ENCODE measurements at regions not wholly inside any gene's neighbourhood (a gene's known extent, or its start where the extent isn't known, plus 50 kb on each side); places are given as distances from the start of the nearest gene placed in this dataset.

GRCh38 chr18:10387399-10387798, 67.0 kb upstream of the APCDD1 start:
- Histone ChIP-seq H3K4me3 (no peak overlapping the region), H3K36me3 (ENCODE audit: low read depth) (no peaks in the 10 kb centered on the region), H3K4me1 (ENCODE audit: low read depth) (no peaks in the 10 kb centered on the region), H3K9me3 (no peaks in the 10 kb centered on the region)
- ATAC-seq, result no peak
- TF ChIP-seq CTCF (IDR thresholded peaks at IDR 0.05), result no peak
- DNase-seq, result no peak
- intact Hi-C loops (cut with DNase I, micrococcal nuclease), result no loop called here

GRCh38 chr18:10388373-10388772, 66.1 kb upstream of the APCDD1 start:
- TF ChIP-seq CTCF (IDR thresholded peaks at IDR 0.05), result no peak
- no peaks in the 10 kb centered on the region for H3K4me1 ChIP-seq (ENCODE audit: low read depth)
- H3K4me3 ChIP-seq, result no peak overlapping the region
- H3K9me3 ChIP-seq, result no peaks in the 10 kb centered on the region
- H3K36me3 ChIP-seq (ENCODE audit: low read depth), result no peaks in the 10 kb centered on the region
- intact Hi-C loops (cut with DNase I, micrococcal nuclease), result no loop called here
- no peak for ATAC-seq
- DNase-seq, result no peak

- ATAC-seq, result no peak
- intact Hi-C loops (cut with DNase I, micrococcal nuclease), result no loop called here
Measured at GRCh38 chr18:10391506-10391905, 62.9 kb upstream of the APCDD1 start.

GRCh38 chr18:10397004-10397403, 57.4 kb upstream of the APCDD1 start:
- DNase-seq (no peak), ATAC-seq (no peak)
- no peak for TF ChIP-seq CTCF (IDR thresholded peaks at IDR 0.05)
- no peak overlapping the region for H3K4me3 ChIP-seq
- no peaks in the 10 kb centered on the region for H3K36me3 ChIP-seq (ENCODE audit: low read depth)
- no peaks in the 10 kb centered on the region for H3K4me1 ChIP-seq (ENCODE audit: low read depth)
- intact Hi-C loops (cut with DNase I, micrococcal nuclease), result no loop called here
- H3K9me3 ChIP-seq, result no peaks in the 10 kb centered on the region

More at GRCh38 chr18:10391506-10391905, 62.9 kb upstream of the APCDD1 start:
- no peaks in the 10 kb centered on the region for H3K36me3 ChIP-seq (ENCODE audit: low read depth)
- no peaks in the 10 kb centered on the region for H3K9me3 ChIP-seq
- no peak overlapping the region for H3K4me3 ChIP-seq
- no peak for TF ChIP-seq CTCF (IDR thresholded peaks at IDR 0.05)
- DNase-seq, result no peak
- H3K4me1 ChIP-seq (ENCODE audit: low read depth), result no peaks in the 10 kb centered on the region

- Histone ChIP-seq H3K4me1 (ENCODE audit: low read depth) (no peaks in the 10 kb centered on the region), H3K4me3 (no peak overlapping the region), H3K36me3 (ENCODE audit: low read depth) (no peaks in the 10 kb centered on the region), H3K9me3 (no peaks in the 10 kb centered on the region)
- intact Hi-C loops (cut with DNase I, micrococcal nuclease), result no loop called here
- TF ChIP-seq CTCF (IDR thresholded peaks at IDR 0.05), result no peak
- ATAC-seq (no peak), DNase-seq (no peak)
Measured at GRCh38 chr18:10398571-10398970, 55.9 kb upstream of the APCDD1 start.

GRCh38 chr18:10399465-10399864, 55.0 kb upstream of the APCDD1 start:
- ATAC-seq, result peak; percentile 65
- no peak for TF ChIP-seq CTCF (IDR thresholded peaks at IDR 0.05)
- no peak overlapping the region for H3K4me3 ChIP-seq
- intact Hi-C loops (cut with DNase I, micrococcal nuclease), result no loop called here
- H3K36me3 ChIP-seq (ENCODE audit: low read depth), result no peaks in the 10 kb centered on the region
- DNase-seq, result no peak
- H3K4me1 ChIP-seq (ENCODE audit: low read depth), result no peaks in the 10 kb centered on the region
- H3K9me3 ChIP-seq, result no peaks in the 10 kb centered on the region
